Keratinocyte (primary cell): ENCODE measurements at regions not wholly inside any gene's neighbourhood (a gene's known extent, or its start where the extent isn't known, plus 50 kb on each side); places are given as distances from the start of the nearest gene placed in this dataset.

Experiments
- DNase-seq: peaks from one replicate; pipeline ENCODE4 v3.0.0-alpha.2; 2011; ENCODE audit warnings: low read depth, missing footprints, low spot score
- FAIRE-seq: peaks from 2 replicates; lab custom pipeline; 2011; peaks lifted over from hg19 to GRCh38; lab: Jason Lieb, UNC
- H2AFZ ChIP-seq: 2 replicates; pipeline ENCODE4 v1.6.0; 2012; ENCODE audit warnings: low read length, control low read depth, inconsistent platforms; ENCODE audit not compliant: control insufficient read depth
- H3K27ac ChIP-seq: 2 replicates; pipeline ENCODE4 v1.5.1; 2011; ENCODE audit warnings: low read length; ENCODE audit not compliant: control insufficient read depth, insufficient read depth
- H3K27me3 ChIP-seq: 3 replicates; pipeline ENCODE4 v1.6.0; 2011; ENCODE audit warnings: low read length; ENCODE audit not compliant: control insufficient read depth, insufficient read depth; ENCODE audit errors: extremely low read depth
- H3K36me3 ChIP-seq, 2 experiments: 2 replicates in 1 of 2; 3 replicates in 1 of 2; pipeline ENCODE4 v1.5.1; 2011; ENCODE audit warnings: low read length in 2 of 2, mild to moderate bottlenecking in 1 of 2; ENCODE audit not compliant: control insufficient read depth in 2 of 2, insufficient read depth in 2 of 2; ENCODE audit errors: extremely low read depth in 1 of 2
- H3K4me1 ChIP-seq: 3 replicates; pipeline ENCODE4 v1.5.1; 2011; ENCODE audit warnings: low read length; ENCODE audit not compliant: control insufficient read depth, insufficient read depth; ENCODE audit errors: extremely low read depth
- H3K4me2 ChIP-seq: 3 replicates; pipeline ENCODE4 v1.6.0; 2011; ENCODE audit warnings: low read depth, low read length; ENCODE audit not compliant: control insufficient read depth, insufficient read depth; ENCODE audit errors: extremely low read depth
- H3K4me3 ChIP-seq, 3 experiments: fragments of 200-600 bp in 1 of 3; sonication (generic) in 1 of 3; 2 replicates in 2 of 3; 3 replicates in 1 of 3; pipeline ENCODE4 v1.5.1; 2011 to 2016; ENCODE audit warnings: low read length in 3 of 3, mild to moderate bottlenecking in 3 of 3, control low read depth in 2 of 3, inconsistent platforms in 1 of 3, low read depth in 1 of 3, mixed read lengths in 1 of 3, mixed run types in 1 of 3, moderate library complexity in 1 of 3; ENCODE audit not compliant: control insufficient read depth in 2 of 3, insufficient read depth in 2 of 3; ENCODE audit errors: extremely low read depth in 1 of 3
- H3K79me2 ChIP-seq: 2 replicates; pipeline ENCODE4 v1.6.0; 2012; ENCODE audit warnings: low read length; ENCODE audit not compliant: control insufficient read depth, insufficient read depth
- H3K9ac ChIP-seq: 3 replicates; pipeline ENCODE4 v1.6.0; 2011; ENCODE audit warnings: low read length; ENCODE audit not compliant: control insufficient read depth, insufficient read depth; ENCODE audit errors: extremely low read depth
- H3K9me1 ChIP-seq: 3 replicates; pipeline ENCODE4 v1.6.0; 2011; ENCODE audit warnings: low read length; ENCODE audit not compliant: control insufficient read depth, insufficient read depth; ENCODE audit errors: extremely low read depth
- H3K9me3 ChIP-seq: 2 replicates; pipeline ENCODE4 v1.5.1; 2012; ENCODE audit warnings: low read depth, low read length; ENCODE audit not compliant: control insufficient read depth
- H4K20me1 ChIP-seq: 3 replicates; pipeline ENCODE4 v1.6.0; 2011; ENCODE audit warnings: low read length; ENCODE audit not compliant: control insufficient read depth, insufficient read depth; ENCODE audit errors: extremely low read depth
- CTCF ChIP-seq, 3 experiments: IDR thresholded peaks in 1 of 3; conservative IDR thresholded peaks in 1 of 3; optimal IDR thresholded peaks in 1 of 3; 2 replicates in 2 of 3; 3 replicates in 1 of 3; pipeline versions ENCODE3 to v1.5.1; 2011; ENCODE audit warnings: low read length in 3 of 3, mild to moderate bottlenecking in 3 of 3, moderate library complexity in 2 of 3, control low read depth in 1 of 3, inconsistent platforms in 1 of 3; ENCODE audit not compliant: insufficient read depth in 2 of 3; ENCODE audit errors: extremely low read depth in 1 of 3
- EZH2 ChIP-seq: IDR thresholded peaks from one replicate; pipeline ENCODE4 v1.6.1; 2012; ENCODE audit warnings: inconsistent platforms, mild to moderate bottlenecking, low read length, moderate library complexity
- dilution Hi-C: fragments of 300-500 bp; cut with MboI; formaldehyde crosslinking; loops from one replicate; pipeline ENCODE4 v1.7.0; 2020; ENCODE audit warnings: low sequenced_read_pairs; ENCODE audit not compliant: extremely low pct_ligation_motif_present

GRCh38 chr11:70944636-70945035 is 307.7 kb downstream of the SHANK2 start:
- dilution Hi-C loops, result no loop called here
- H3K27ac ChIP-seq, result no peak overlapping the region
- no peak for TF ChIP-seq CTCF (optimal IDR thresholded peaks at IDR 0.05 in 1 of 3, IDR thresholded peaks at IDR 0.05 in 1 of 3, conservative IDR thresholded peaks at IDR 0.05 in 1 of 3; ENCODE audit: extremely low read depth in 1 of 3, insufficient read depth in 2 of 3, low read length in 3 of 3)
- no peak for TF ChIP-seq EZH2
- H3K27me3 ChIP-seq, result no peaks in the 10 kb centered on the region
- no peaks in the 10 kb centered on the region for H3K36me3 ChIP-seq
- no peaks in the 10 kb centered on the region for H3K9me1 ChIP-seq
- H3K4me1 ChIP-seq, result no peaks in the 10 kb centered on the region
- no peak overlapping the region for H3K4me2 ChIP-seq
- H2AFZ ChIP-seq, result no peak overlapping the region
- no peak overlapping the region for H3K4me3 ChIP-seq
- H4K20me1 ChIP-seq, result no peaks in the 10 kb centered on the region
- DNase-seq, result no peak
- H3K9me3 ChIP-seq, result peaks cover 7% of the 10 kb centered on the region
- no peak overlapping the region for H3K9ac ChIP-seq
- no peak for FAIRE-seq
- no peaks in the 10 kb centered on the region for H3K79me2 ChIP-seq

GRCh38 chr11:70948398-70948797 is 304.0 kb downstream of the SHANK2 start:
- Histone ChIP-seq H3K27me3 (no peaks in the 10 kb centered on the region), H3K9ac (no peak overlapping the region), H3K4me3 (no peak overlapping the region), H3K4me1 (no peaks in the 10 kb centered on the region), H3K9me3 (peaks cover 1% of the 10 kb centered on the region), H3K9me1 (no peaks in the 10 kb centered on the region), H4K20me1 (no peaks in the 10 kb centered on the region), H3K79me2 (no peaks in the 10 kb centered on the region), H3K4me2 (no peak overlapping the region), H3K27ac (no peak overlapping the region), H2AFZ (no peak overlapping the region), H3K36me3 (no peaks in the 10 kb centered on the region)
- no peak for DNase-seq
- FAIRE-seq, result no peak
- dilution Hi-C loops, result no loop called here
- TF ChIP-seq EZH2 (no peak), CTCF (optimal IDR thresholded peaks at IDR 0.05 in 1 of 3, IDR thresholded peaks at IDR 0.05 in 1 of 3, conservative IDR thresholded peaks at IDR 0.05 in 1 of 3; ENCODE audit: extremely low read depth in 1 of 3, insufficient read depth in 2 of 3, low read length in 3 of 3) (no peak)
